Kidney epithelial cell (primary cell): ENCODE measurements at regions not wholly inside any gene's neighbourhood (a gene's known extent, or its start where the extent isn't known, plus 50 kb on each side); places are given as distances from the start of the nearest gene placed in this dataset.

Source experiments
- DNase-seq: peaks from one replicate; pipeline ENCODE4 v3.0.0-alpha.2; 2010; ENCODE audit warnings: low read depth
- H3K27me3 ChIP-seq: 2 replicates; pipeline ENCODE4 v1.6.0; 2011; ENCODE audit warnings: low read length; ENCODE audit not compliant: control insufficient read depth, insufficient read depth
- H3K36me3 ChIP-seq: 2 replicates; pipeline ENCODE4 v1.5.1; 2011; ENCODE audit warnings: low read length; ENCODE audit not compliant: control insufficient read depth, insufficient read depth
- H3K4me3 ChIP-seq: 2 replicates; pipeline ENCODE4 v1.5.1; 2011; ENCODE audit warnings: low read depth, mild to moderate bottlenecking, control low read depth, low read length
- TF ChIP-seq, protein P1 (sequence below): IDR thresholded peaks from 2 replicates; pipeline ENCODE4 v1.5.1; 2011; ENCODE audit warnings: mild to moderate bottlenecking, moderate library complexity, low read length, control low read depth, inconsistent platforms; ENCODE audit not compliant: insufficient read depth, poor library complexity, severe bottlenecking

DNA sequence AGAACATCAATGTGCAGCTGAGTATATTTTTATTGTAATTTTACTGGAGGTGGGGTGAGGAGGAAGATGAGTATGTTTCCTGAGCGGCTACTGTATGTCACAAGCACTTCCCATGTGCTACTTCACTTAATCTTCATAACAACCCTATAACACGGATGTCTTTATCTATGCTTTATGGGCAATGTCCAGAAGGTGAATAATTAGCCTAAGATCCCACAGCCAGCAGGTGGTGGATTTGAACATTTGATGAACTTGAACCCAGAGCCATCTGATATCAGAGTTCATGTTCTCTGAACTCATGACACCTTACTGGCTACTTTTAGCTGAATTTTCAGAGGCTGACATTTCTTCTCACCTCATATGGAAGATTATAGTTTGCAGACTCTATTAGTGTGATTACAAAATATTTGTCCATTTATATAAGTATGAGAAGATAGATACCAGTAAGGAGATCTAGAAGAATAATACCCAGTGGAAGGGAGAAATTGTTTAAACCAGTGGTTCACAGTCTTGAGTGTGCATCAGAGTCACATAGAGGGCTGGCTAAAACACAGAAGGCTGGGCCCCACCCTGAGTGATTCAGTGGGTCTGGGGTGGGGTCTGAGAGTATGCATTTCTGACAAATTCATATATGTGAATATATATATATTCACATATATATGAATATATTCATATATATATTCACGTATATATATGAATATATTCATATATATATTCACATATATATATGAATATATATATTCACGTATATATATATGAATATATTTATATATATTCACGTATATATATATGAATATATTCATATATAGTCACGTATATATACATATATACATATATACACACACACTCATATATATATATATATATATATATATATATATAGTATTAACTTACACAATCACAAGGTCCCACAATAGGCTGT is 164.4 kb upstream of the NR3C1 start:
- TF ChIP-seq, protein P1, sequence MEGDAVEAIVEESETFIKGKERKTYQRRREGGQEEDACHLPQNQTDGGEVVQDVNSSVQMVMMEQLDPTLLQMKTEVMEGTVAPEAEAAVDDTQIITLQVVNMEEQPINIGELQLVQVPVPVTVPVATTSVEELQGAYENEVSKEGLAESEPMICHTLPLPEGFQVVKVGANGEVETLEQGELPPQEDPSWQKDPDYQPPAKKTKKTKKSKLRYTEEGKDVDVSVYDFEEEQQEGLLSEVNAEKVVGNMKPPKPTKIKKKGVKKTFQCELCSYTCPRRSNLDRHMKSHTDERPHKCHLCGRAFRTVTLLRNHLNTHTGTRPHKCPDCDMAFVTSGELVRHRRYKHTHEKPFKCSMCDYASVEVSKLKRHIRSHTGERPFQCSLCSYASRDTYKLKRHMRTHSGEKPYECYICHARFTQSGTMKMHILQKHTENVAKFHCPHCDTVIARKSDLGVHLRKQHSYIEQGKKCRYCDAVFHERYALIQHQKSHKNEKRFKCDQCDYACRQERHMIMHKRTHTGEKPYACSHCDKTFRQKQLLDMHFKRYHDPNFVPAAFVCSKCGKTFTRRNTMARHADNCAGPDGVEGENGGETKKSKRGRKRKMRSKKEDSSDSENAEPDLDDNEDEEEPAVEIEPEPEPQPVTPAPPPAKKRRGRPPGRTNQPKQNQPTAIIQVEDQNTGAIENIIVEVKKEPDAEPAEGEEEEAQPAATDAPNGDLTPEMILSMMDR: no peak
- DNase-seq: no peak
- no peaks in the 10 kb centered on the region for H3K27me3 ChIP-seq
- no peaks in the 10 kb centered on the region for H3K36me3 ChIP-seq
- no peak overlapping the region for H3K4me3 ChIP-seq

DNA sequence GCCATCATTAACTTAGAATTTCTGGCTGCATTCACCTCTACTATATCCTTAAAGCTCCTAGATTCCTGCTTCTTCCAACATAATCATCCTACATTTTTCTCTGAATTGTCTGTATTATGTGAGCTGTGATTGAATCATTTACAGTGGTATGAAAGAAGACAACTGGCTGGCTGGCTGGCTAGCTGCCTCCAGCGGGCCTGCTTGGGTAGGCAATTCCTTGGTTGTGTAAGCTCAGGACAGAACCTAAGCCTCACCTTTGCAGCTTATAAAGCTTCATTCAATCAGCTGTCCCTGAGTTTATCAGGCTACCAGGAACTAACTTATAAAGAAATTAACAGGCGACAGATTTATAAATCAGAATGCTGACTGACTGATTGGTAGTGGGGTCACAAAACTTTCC is 162.7 kb upstream of the NR3C1 start:
- no peak for DNase-seq
- no peak overlapping the region for H3K4me3 ChIP-seq
- TF ChIP-seq, protein P1: no peak

GRCh38 chr5:143564417-143564816 is 160.9 kb upstream of the NR3C1 start:
- Histone ChIP-seq H3K36me3 (no peaks in the 10 kb centered on the region), H3K4me3 (no peak overlapping the region), H3K27me3 (no peaks in the 10 kb centered on the region)
- DNase-seq: no peak
- TF ChIP-seq, protein P1: no peak

More for the DNA sequence above, 162.7 kb upstream of the NR3C1 start:
- Histone ChIP-seq H3K36me3 (no peaks in the 10 kb centered on the region), H3K27me3 (no peaks in the 10 kb centered on the region)

DNA sequence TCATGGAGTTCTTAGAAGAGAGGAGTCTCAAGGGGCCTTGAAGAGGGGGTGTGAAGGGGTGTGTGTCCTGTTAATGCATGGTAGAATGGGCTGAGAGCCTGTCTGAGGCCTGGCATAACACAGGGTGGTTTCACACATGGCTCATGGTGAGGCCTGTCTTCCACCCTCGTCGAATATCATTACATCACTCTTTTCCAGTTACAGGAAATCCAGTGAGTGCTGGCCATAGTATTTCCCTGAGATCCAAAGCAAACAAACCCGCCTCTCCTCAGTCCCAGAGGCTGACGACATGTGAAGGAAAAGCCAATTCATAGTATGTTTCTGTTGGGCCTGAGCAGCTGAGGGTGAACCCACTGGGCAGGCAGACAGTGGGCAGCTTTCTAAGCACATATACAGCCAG is 159.4 kb upstream of the NR3C1 start:
- DNase-seq: no peak
- Histone ChIP-seq H3K36me3 (no peaks in the 10 kb centered on the region), H3K27me3 (no peaks in the 10 kb centered on the region), H3K4me3 (no peak overlapping the region)
- TF ChIP-seq, protein P1: no peak

DNA sequence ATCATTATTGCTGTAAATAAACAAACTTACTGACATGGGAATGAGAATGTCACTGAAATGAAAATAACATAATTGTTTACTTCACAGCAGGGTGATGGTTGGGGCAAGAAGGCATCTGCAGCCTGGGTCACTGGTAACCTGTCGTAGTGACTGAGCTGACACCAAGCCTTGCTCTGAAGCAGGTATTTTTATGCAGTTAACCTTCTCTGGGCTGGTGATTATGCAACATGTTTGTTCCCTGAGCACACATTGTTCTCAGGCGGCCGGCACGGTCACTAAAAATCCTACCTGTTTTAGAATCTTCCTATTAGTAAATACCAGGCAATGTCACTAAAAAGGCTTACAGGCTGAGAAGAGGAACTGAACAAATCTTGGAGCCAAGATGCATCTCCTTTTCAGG is 157.7 kb upstream of the NR3C1 start:
- H3K4me3 ChIP-seq: no peak overlapping the region
- H3K36me3 ChIP-seq: no peaks in the 10 kb centered on the region
- DNase-seq: no peak
- H3K27me3 ChIP-seq: no peaks in the 10 kb centered on the region
- TF ChIP-seq, protein P1: no peak

DNA sequence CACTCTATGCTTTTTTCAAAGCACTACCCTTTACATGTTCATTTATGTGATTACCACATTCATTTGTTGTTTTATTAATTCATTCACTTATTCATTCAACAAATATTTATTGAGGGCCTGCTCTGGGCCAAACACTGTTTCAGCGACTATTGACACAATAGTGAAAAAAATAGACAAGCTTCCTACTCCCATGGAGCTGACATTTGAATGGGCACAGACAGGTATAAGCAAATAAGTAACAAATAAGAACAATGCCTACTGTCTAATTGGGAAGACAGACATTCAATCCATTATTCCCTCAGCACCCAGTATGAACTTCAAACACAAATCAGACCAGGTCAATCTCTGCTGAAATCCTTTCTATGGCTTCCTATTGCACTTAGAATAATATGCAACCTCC is 156.9 kb upstream of the NR3C1 start:
- DNase-seq: no peak
- Histone ChIP-seq H3K4me3 (no peak overlapping the region), H3K36me3 (no peaks in the 10 kb centered on the region), H3K27me3 (no peaks in the 10 kb centered on the region)
- TF ChIP-seq, protein P1: no peak
